H9 (cell line): ENCODE measurements at regions not wholly inside any gene's neighbourhood (a gene's known extent, or its start where the extent isn't known, plus 50 kb on each side); places are given as distances from the start of the nearest gene placed in this dataset.

Experiments
- DNase-seq: peaks from one replicate; pipeline ENCODE4 v3.0.0-alpha.2; 2017
- H2AFZ ChIP-seq: one replicate; pipeline ENCODE4 v1.6.1; 2013; ENCODE audit warnings: mild to moderate bottlenecking, low read length, control low read depth, moderate library complexity
- H2AK5ac ChIP-seq: 2 replicates; pipeline ENCODE4 v1.6.1; 2013; ENCODE audit warnings: low read length, control low read depth, mixed read lengths; ENCODE audit not compliant: insufficient read length
- H2BK120ac ChIP-seq: one replicate; pipeline ENCODE4 v1.6.1; 2013; ENCODE audit warnings: low read depth, mild to moderate bottlenecking, low read length, control low read depth, inconsistent platforms; ENCODE audit not compliant: poor library complexity, severe bottlenecking
- H2BK12ac ChIP-seq: 2 replicates; pipeline ENCODE4 v1.6.1; 2013; ENCODE audit warnings: low read length, control low read depth, mixed read lengths, low read depth; ENCODE audit not compliant: insufficient read length
- H2BK15ac ChIP-seq: 2 replicates; pipeline ENCODE4 v1.6.1; 2013; ENCODE audit warnings: low read depth, low read length, control low read depth
- H2BK20ac ChIP-seq: one replicate; pipeline ENCODE4 v1.6.1; 2013; ENCODE audit warnings: low read depth, mild to moderate bottlenecking, low read length, control low read depth, inconsistent platforms; ENCODE audit not compliant: poor library complexity, severe bottlenecking
- H2BK5ac ChIP-seq: 2 replicates; pipeline ENCODE4 v1.6.1; 2013; ENCODE audit warnings: low read length, control low read depth, mixed read lengths; ENCODE audit not compliant: insufficient read length
- H3K14ac ChIP-seq: 2 replicates; pipeline ENCODE4 v1.6.1; 2013; ENCODE audit warnings: low read length, control low read depth; ENCODE audit not compliant: insufficient read depth
- H3K18ac ChIP-seq: 2 replicates; pipeline ENCODE4 v1.6.1; 2013; ENCODE audit warnings: low read depth, mild to moderate bottlenecking, mixed read lengths, low read length, control low read depth; ENCODE audit not compliant: insufficient read length
- H3K23ac ChIP-seq: 2 replicates; pipeline ENCODE4 v1.6.1; 2013; ENCODE audit warnings: low read length, control low read depth, mixed read lengths, low read depth; ENCODE audit not compliant: insufficient read length
- H3K23me2 ChIP-seq: 2 replicates; pipeline ENCODE4 v1.6.1; 2013; ENCODE audit warnings: low read depth, mild to moderate bottlenecking, mixed read lengths, low read length, control low read depth; ENCODE audit not compliant: insufficient read length, poor library complexity, severe bottlenecking
- H3K27ac ChIP-seq: 2 replicates; pipeline ENCODE4 v1.5.1; 2013; ENCODE audit warnings: low read length, control low read depth, mixed read lengths, low read depth; ENCODE audit not compliant: insufficient read length
- H3K27me3 ChIP-seq: 2 replicates; pipeline ENCODE4 v1.6.1; 2013; ENCODE audit warnings: low read length, control low read depth, inconsistent platforms; ENCODE audit not compliant: insufficient read depth
- H3K4ac ChIP-seq: 2 replicates; pipeline ENCODE4 v1.6.1; 2013; ENCODE audit warnings: low read depth, mild to moderate bottlenecking, control low read depth, inconsistent platforms, low read length, moderate library complexity
- H3K4me1 ChIP-seq: 2 replicates; pipeline ENCODE4 v1.6.1; 2013; ENCODE audit warnings: low read length, control low read depth, inconsistent platforms; ENCODE audit not compliant: insufficient read depth
- H3K4me2 ChIP-seq: 2 replicates; pipeline ENCODE4 v1.6.1; 2013; ENCODE audit warnings: low read length, control low read depth, mixed read lengths; ENCODE audit not compliant: insufficient read length, insufficient read depth
- H3K56ac ChIP-seq: 2 replicates; pipeline ENCODE4 v1.6.1; 2013; ENCODE audit warnings: low read depth, mild to moderate bottlenecking, mixed read lengths, low read length, control low read depth; ENCODE audit not compliant: insufficient read length
- H3K79me1 ChIP-seq: 2 replicates; pipeline ENCODE4 v1.6.1; 2013; ENCODE audit warnings: low read depth, mild to moderate bottlenecking, moderate library complexity, low read length, control low read depth, inconsistent platforms; ENCODE audit not compliant: insufficient read depth, poor library complexity, severe bottlenecking
- H3K79me2 ChIP-seq: 2 replicates; pipeline ENCODE4 v1.6.1; 2013; ENCODE audit warnings: low read length, control low read depth, inconsistent platforms; ENCODE audit not compliant: insufficient read depth
- H3K9ac ChIP-seq: 2 replicates; pipeline ENCODE4 v1.6.1; 2013; ENCODE audit warnings: low read length, control low read depth, mixed read lengths; ENCODE audit not compliant: insufficient read length; ENCODE audit errors: extremely low read depth
- H3K9me3 ChIP-seq: one replicate; pipeline ENCODE4 v1.6.1; 2013; ENCODE audit warnings: low read depth, low read length, inconsistent platforms; ENCODE audit not compliant: control insufficient read depth
- H3T11ph ChIP-seq: one replicate; pipeline ENCODE4 v1.6.1; 2013; ENCODE audit warnings: mild to moderate bottlenecking, low read length, control low read depth, inconsistent platforms
- H4K20me1 ChIP-seq: one replicate; pipeline ENCODE4 v1.6.1; 2013; ENCODE audit not compliant: control insufficient read depth, insufficient read length, insufficient read depth
- H4K5ac ChIP-seq: 2 replicates; pipeline ENCODE4 v1.6.1; 2013; ENCODE audit warnings: low read depth, mild to moderate bottlenecking, mixed read lengths, low read length, control low read depth; ENCODE audit not compliant: insufficient read length
- H4K8ac ChIP-seq: replicated peaks from 2 replicates; pipeline ENCODE4 v1.6.1; 2013; ENCODE audit warnings: low read length, control low read depth, mixed read lengths, low read depth; ENCODE audit not compliant: insufficient read length
- H4K91ac ChIP-seq: 2 replicates; pipeline ENCODE4 v1.6.1; 2013; ENCODE audit warnings: low read depth, mild to moderate bottlenecking, moderate library complexity, mixed read lengths, low read length, control low read depth; ENCODE audit not compliant: insufficient read length
- H3K27ac Mint-ChIP-seq, 3 experiments: 2 replicates in 2 of 3; 3 replicates in 1 of 3; pipeline ENCODE4 v1.8.0; 2020 to 2021; ENCODE audit warnings: mixed read lengths in 3 of 3, mild to moderate bottlenecking in 1 of 3, moderate library complexity in 1 of 3
- H3K27me3 Mint-ChIP-seq: 2 replicates; pipeline ENCODE4 v1.8.0; 2021; ENCODE audit warnings: low read depth, mild to moderate bottlenecking, moderate library complexity, mixed read lengths
- H3K36me3 Mint-ChIP-seq, 3 experiments: 2 replicates in 2 of 3; 3 replicates in 1 of 3; pipeline ENCODE4 v1.8.0; 2020 to 2021; ENCODE audit warnings: low read depth in 3 of 3, mixed read lengths in 3 of 3; ENCODE audit not compliant: insufficient read depth in 1 of 3
- H3K4me1 Mint-ChIP-seq, 2 experiments: 2 replicates each; pipeline ENCODE4 v1.8.0; 2020; ENCODE audit warnings: mixed read lengths in 2 of 2
- H3K4me3 Mint-ChIP-seq, 2 experiments: 2 replicates in 1 of 2; 3 replicates in 1 of 2; pipeline ENCODE4 v1.8.0; 2020 to 2021; ENCODE audit warnings: mild to moderate bottlenecking in 2 of 2, mixed read lengths in 2 of 2, moderate library complexity in 1 of 2
- H3K9me3 Mint-ChIP-seq, 2 experiments: 2 replicates in 1 of 2; 3 replicates in 1 of 2; pipeline ENCODE4 v1.8.0; 2020; ENCODE audit warnings: mild to moderate bottlenecking in 2 of 2, mixed read lengths in 2 of 2, moderate library complexity in 1 of 2
- whole genome bisulfite sequencing: extraction: QIAGEN DNeasy Blood & Tissue Kit; methylation state at CpG from one replicate; pipeline ENCODE4 v1.1.7; 2013; ENCODE audit warnings: missing lambda C conversion rate, low lambda C conversion rate, mixed read lengths; ENCODE audit not compliant: insufficient read length; ENCODE audit errors: extremely low coverage; 5-methylcytosine and 5-hydroxymethylcytosine counted together
- TF ChIP-seq, protein P1 (sequence below): fragments of 200-600 bp; sonication (generic); conservative IDR thresholded peaks from 3 replicates; pipeline ENCODE4 v1.8.0; 2021; ENCODE audit warnings: antibody characterized with exemption, mild to moderate bottlenecking

DNA sequence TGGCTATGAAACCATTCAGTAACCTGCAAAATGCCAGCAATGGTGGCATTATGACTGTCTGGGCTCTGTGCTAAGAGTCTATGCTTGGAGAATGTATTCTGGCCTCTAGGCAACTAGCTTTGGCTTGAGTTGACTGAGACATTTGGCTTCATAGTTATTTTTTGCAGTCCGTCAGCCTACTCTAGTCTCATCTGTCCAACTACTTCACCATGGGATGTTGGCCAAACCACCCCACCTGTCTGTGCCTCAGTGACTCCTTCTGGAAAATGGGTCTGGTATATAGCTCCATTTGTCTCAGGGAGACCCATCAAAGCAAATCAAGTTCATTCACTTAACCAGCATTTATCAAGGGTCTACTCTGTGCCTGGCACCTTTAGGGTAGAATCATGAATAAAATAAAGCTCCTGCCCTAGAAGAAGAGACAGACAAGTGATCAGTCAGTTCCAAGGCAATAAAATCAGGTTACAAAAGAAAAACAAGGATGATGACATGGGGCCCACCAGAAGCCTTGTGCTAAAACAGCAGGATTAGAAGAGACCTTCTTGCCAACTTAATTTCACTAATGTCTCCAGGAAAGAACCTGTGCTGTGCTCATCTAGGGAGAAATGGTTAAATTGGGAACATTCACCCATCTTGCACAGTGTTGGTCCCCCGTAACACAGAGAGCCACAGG is 102.4 kb upstream of the ARMC2 start:
- Histone ChIP-seq H2BK5ac (no peak overlapping the region), H2AFZ (no peak overlapping the region), H3K79me1 (no peaks in the 10 kb centered on the region), H3K9me3 (no peaks in the 10 kb centered on the region), H2BK120ac (no peak overlapping the region), H4K91ac (no peak overlapping the region), H3K23ac (no peak overlapping the region), H2BK20ac (no peak overlapping the region), H3K79me2 (no peaks in the 10 kb centered on the region), H4K8ac (no peak overlapping the region), H4K5ac (no peak overlapping the region), H3K23me2 (no peaks in the 10 kb centered on the region), H3K27ac (no peak overlapping the region), H3K14ac (no peak overlapping the region), H3K4me2 (no peak overlapping the region), H4K20me1 (no peaks in the 10 kb centered on the region), H3T11ph (no peak overlapping the region), H2BK15ac (no peak overlapping the region), H3K56ac (no peak overlapping the region), H3K4me1 (peaks cover 3% of the 10 kb centered on the region; the same call in 1 of the 2 replicates), H3K18ac (no peak overlapping the region), H3K27me3 (no peaks in the 10 kb centered on the region), H3K4ac (no peak overlapping the region), H2AK5ac (no peak overlapping the region), H2BK12ac (no peak overlapping the region), H3K9ac (no peak overlapping the region)
- TF ChIP-seq, protein P1, sequence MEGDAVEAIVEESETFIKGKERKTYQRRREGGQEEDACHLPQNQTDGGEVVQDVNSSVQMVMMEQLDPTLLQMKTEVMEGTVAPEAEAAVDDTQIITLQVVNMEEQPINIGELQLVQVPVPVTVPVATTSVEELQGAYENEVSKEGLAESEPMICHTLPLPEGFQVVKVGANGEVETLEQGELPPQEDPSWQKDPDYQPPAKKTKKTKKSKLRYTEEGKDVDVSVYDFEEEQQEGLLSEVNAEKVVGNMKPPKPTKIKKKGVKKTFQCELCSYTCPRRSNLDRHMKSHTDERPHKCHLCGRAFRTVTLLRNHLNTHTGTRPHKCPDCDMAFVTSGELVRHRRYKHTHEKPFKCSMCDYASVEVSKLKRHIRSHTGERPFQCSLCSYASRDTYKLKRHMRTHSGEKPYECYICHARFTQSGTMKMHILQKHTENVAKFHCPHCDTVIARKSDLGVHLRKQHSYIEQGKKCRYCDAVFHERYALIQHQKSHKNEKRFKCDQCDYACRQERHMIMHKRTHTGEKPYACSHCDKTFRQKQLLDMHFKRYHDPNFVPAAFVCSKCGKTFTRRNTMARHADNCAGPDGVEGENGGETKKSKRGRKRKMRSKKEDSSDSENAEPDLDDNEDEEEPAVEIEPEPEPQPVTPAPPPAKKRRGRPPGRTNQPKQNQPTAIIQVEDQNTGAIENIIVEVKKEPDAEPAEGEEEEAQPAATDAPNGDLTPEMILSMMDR, result no peak
- Mint-ChIP-seq H3K4me3 (no peak overlapping the region), H3K4me1 (peaks cover 20 to 27% of the 10 kb centered on the region in 2 experiments), H3K27ac (no peak overlapping the region), H3K9me3 (no peaks in the 10 kb centered on the region), H3K36me3 (no peaks in the 10 kb centered on the region), H3K27me3 (peaks cover 7% of the 10 kb centered on the region)
- no CpG with 5 or more reads among the region's 2 CpGs for WGBS
- DNase-seq, result no peak
